Posterior vena cava (tissue), 2 donors: ENCODE measurements at regions not wholly inside any gene's neighbourhood (a gene's known extent, or its start where the extent isn't known, plus 50 kb on each side); places are given as distances from the start of the nearest gene placed in this dataset.
"Not testable (repeated sequence)": the region's sequence is repeated elsewhere in the genome, so short reads cannot be mapped to it uniquely, and the experiment has no call there.

Source experiments
- DNase-seq: peaks from one replicate; pipeline ENCODE4 v3.0.0-alpha.2; 2020; ENCODE audit warnings: low spot score
- intact Hi-C, 2 donors: fragments of 100-400 bp; cut with DNase I; formaldehyde crosslinking; loops; one replicate each; pipeline versions ENCODE4 v1.14.1 to v1.14.2; 2022 to 2023
- donor health status: DM: yes; HTN: yes; CAD: no.
- donor health status: DM: yes; HTN: yes; CAD: no.

DNA sequence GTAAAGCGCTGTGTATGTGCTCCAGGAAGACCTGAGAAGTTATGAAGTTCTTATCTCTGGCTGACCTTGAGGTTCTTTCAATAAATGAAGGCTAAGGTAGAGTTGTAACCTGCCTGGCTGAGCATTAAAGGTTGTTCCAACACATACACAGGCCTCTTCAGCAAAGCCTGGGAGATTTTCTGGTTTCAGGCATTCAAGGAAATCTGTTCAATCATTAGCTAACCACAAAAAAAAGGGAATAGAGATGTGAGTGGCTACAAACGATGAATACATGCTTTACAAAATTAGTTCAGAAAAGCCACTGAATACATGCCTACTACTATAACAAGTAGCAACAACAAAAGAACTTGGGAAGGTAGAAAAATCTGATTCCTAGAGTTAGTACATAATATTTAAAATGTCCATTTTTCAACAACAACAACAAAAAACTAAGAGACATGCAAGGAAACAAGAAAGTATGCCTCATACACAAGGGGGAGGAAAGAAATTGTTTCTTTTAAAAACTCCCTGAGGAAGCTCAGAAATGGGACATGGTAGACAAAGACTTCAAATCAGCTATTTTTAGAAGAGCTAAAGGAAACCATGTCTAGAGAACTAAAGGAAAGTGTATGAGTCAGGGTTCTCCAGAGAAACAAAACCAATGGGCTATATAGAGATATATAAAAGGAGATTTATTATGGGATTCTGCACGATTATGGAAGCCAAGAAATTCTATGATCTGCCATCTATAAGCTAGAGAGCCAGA is 191.5 kb upstream of the IPO5 start:
- no peak for DNase-seq
- intact Hi-C loops, result no loop called here

DNA sequence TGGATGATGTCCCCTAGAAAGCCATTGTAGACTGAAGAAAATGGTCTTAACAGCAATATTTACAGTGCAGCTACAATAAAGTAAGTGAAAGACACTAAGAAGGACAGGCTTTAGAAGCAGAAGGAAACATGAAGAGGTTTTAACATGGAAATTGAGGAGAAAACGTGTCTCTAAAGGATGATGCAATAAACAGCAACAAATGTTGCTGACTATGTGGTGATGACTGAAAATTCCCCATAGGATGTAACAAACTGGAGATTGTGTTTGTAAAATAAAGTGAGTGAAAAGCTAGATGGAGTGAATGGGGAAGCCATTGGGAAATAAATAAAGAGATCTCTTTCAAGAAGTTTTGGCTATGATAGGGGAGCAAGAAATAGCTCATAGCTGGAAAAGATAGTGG is 186.7 kb upstream of the IPO5 start:
- DNase-seq, result no peak
- intact Hi-C loops, result no loop called here

DNA sequence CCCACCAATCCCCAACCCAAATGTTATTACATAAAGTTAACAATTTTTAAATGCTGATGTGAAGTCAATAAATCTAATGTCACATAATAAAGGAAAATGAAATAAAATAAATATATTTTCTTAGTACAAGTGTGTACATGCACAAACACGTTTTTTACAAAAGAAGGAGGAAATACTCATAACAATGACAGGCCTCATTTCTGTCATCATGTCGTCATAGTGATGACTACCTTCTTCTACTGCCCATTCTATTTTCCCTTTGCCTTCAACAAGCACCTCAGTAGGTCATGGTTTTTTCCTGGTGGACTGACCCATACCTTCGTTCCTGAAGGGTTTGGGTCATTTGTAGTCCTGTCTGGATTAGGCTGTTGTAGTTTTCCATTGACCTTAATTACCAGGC is 185.3 kb upstream of the IPO5 start:
- intact Hi-C loops, result no loop called here
- no peak for DNase-seq

DNA sequence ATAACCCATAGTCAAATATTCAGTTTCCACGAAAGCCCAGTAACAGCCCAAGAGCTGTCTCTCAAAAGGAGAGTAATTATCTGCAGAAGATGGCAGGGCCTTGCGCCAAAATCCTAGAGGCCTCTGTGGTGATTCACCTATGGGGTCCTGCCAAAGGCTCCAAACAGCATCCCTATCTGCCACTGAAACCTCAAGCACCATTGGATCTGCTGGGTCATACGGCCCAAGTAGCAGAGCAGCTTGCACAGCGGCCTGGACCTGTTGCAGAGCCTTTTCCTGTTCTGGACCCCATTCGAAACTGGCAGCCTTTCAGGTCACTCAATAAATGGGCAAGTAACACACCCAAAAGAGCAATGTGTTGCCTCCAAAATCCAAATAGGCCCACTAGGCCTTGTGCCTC is 183.2 kb upstream of the IPO5 start:
- DNase-seq, intact Hi-C loops: not testable (repeated sequence)

DNA sequence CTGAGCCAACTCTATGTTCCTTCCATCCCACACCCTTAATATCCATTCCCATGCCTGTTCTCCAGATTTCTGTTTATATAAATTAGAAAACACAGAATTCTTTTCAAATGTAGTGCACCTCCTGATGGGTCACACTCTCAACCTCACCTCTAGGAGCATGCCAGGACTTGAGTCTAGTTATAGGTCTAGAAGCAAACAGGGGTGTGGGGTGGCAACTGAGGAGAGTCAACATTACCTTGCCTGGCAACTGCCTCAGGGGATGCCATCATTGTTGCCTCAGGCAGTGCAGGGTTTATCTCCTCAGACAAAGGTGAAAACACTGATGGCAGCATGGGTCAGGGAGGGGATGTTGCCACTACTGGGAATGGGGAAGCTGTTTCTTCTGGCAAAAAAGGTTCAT is 181.0 kb upstream of the IPO5 start:
- intact Hi-C loops, result not testable (repeated sequence)

DNA sequence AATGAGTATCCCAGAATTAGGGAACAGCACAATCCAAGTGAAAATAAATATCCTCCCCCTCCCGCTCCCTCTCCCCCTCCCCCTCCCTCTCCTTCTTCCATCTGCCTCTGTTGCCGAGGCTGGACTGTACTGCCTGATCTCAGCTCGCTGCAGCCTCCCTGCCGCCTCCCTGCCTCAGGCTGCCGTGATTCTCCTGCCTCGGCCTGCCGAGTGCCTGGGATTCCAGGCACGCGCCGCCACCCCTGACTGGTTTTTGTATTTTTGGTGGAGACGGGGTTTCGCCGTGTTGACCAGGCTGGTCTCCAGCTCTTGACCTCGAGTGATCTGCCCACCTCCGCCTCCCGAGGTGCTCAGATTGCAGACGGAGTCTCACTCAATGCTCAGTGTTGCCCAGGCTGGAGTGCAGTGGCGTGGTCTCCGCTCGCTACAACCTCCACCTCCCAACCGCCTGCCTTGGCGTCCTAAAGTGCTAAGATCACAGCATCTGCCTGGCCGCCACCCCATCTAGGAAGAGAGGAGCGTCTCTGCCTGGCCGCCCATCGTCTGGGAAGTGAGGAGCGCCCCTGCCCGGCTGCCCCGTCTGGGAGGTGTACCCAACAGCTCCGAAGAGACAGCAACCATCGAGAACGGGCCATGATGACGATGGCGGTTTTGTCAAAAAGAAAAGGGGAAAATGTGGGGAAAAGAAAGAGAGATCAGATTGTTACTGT is 178.9 kb upstream of the IPO5 start:
- intact Hi-C loops, DNase-seq: not testable (repeated sequence)

More for the DNA sequence above, 181.0 kb upstream of the IPO5 start:
- DNase-seq, result not testable (repeated sequence)

DNA sequence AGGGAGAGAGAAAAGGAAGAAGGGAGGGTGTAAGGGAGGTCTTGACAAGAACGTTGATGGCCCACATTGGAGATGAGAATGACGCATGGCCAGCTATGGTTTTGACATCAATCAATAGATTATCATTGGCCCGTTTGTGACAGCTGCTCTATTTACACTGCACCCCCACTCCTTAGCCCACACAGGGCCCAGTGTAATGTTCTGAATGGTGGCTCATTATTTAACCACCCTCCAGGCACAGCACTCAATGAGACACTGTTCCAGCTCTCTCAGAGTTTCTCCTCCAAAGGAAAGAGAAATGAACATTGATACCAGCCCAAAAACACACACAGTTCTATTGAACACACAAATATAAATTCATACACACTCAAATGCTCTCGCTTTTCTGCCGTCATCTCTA is 173.0 kb upstream of the IPO5 start:
- intact Hi-C loops, result no loop called here
- no peak for DNase-seq

DNA sequence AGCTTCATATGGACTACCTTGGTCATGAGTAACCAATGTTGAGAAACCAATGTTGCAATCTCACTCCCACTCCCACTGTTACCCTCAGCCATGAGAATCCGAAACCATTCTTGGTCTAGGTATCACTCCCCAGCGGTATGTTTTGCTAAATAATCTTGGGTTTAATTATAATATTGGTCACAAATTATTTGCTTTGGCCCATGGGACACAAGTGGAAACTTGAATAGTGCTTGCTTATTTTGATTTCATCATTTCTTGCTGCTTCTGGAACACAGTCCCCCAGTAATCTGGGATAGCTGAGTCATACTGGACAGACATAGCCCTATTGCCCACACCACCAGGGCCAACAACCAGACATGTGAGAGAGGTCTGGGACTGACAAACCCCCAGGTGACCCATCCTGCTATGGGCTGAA is 171.6 kb upstream of the IPO5 start:
- intact Hi-C loops, result no loop called here
- DNase-seq, result no peak

DNA sequence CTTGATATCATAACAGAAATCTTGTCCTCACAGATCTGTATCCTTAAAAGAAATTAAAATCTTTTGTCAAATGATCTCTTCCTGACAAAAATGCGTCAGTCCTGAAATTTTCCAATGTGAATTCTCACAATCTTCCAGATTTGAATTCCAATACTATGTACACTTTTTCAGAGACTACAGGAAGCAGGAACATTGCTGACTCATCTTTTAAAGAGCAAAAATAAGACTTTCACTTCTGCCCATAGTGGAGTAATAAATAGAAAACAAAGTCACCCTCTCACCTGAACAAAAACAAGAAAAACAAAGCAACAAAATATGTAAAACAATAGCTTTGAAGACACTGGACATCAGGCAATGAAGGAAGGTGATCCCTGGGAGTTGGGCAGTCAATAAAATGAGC is 167.0 kb upstream of the IPO5 start:
- DNase-seq, result no peak
- intact Hi-C loops, result no loop called here

DNA sequence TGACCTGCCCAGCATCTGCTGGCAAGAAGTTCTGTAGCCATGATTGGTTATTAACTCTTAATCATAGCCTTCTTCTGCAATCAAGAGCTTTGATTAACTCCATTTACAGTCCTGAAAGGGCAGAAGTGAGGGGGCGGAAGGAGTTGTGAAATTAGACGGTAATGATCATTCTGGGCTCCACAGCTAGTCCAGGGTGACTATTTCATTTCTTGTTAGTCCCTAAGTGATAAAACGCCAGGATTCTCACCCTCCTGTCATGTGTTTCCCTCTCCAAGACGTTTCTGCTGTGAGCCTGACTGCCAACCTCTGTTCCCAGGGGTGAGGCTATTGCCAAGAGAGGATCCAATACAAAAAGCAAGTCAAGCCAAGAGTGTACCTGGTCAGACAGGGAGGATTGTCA is 155.9 kb upstream of the IPO5 start:
- no peak for DNase-seq
- intact Hi-C loops, result no loop called here

DNA sequence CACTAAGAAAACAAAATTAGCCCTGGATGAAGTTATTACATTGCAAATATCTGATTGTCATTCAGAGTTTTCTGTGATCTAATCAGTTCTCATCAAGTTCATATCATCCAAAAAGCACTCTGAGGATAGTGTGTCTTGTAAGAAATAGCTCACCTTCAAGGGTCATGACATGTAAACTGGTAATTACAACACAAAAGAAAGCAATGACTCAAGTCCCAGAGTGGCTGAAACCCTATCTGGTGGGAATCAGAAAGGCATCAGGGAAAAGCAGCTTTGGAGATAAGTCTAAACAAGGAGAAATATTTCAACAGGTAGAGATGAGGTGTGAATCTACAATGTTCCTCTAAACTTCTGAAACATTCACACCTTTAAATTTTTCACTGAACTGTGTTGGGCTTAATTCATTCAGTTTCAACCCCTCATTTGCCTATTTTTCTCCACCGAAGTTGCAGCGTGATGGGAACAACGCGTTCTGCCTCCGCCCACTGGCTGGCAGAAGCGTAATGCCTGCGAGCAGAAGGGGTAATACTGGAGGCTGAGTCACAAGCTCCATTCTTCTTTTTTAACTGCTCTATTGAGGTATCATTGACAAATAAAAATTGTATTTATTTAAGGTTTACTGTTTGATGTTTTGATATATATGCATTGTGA is 155.2 kb upstream of the IPO5 start:
- DNase-seq, result no peak
- intact Hi-C loops, result no loop called here

DNA sequence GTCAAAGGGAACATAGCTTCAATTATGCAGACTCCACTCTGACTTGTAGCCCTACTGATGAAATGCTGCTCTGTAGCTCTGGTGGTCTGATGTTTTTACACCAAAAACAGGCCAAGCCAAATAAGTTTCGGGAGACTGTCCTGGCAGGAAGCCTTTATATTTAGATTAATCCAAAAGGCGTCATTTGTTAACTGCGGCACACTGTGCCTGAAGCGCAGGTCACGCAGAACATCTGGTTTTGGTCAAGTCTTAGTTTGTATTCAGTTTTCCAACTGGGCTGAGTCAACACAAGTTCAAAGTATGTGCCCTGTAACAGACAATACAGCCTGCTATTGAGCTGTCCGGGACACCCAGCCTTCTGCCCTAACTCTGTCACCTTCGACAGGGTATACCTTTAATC is 154.6 kb upstream of the IPO5 start:
- no peak for DNase-seq
- intact Hi-C loops, result no loop called here

DNA sequence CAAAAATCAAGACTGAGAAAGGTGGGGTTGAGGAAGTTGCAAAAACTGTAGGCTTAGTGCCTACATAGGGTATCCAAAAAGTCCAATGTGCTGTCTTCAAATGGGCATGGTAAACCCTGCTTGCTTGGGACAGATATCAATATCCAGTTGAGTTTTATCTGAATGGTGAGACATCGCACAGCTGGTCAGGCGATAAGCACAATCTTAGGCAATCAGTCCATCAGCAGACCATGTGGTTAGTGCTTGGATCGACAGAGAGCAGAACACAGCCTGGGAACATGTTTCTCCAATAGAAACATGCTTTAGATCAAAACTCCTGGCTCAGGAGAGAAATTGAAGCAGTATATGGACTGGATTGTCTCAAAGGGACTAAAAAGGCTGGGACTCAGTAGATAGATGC is 151.3 kb upstream of the IPO5 start:
- no peak for DNase-seq
- intact Hi-C loops, result loop anchor here in 1 of 2 donors (10.0 kb wide), 1 partner anchor 787 kb away; no protein-coding TSS in a partner anchor

DNA sequence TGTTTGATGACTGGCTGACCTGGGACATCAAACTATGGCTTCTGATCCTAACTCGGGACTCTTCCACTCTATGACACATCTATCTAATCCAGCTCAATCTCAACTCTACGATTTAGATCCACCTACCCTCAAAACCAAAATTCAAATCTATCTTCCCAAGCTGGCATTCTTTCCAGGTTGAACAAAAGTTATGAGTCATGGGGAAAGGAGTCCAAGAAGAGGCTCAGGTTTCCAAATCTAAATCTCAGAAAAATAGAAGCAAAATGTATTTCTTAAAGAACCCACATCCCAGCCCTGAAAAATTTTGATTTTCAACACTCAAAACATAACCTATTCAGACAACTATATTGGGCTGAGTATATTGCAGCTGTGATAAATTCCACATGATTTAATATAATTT is 143.9 kb upstream of the IPO5 start:
- no peak for DNase-seq
- intact Hi-C loops, result loop anchor here in 1 of 2 donors (10.0 kb wide), 1 partner anchor 795 kb away; no protein-coding TSS in a partner anchor

DNA sequence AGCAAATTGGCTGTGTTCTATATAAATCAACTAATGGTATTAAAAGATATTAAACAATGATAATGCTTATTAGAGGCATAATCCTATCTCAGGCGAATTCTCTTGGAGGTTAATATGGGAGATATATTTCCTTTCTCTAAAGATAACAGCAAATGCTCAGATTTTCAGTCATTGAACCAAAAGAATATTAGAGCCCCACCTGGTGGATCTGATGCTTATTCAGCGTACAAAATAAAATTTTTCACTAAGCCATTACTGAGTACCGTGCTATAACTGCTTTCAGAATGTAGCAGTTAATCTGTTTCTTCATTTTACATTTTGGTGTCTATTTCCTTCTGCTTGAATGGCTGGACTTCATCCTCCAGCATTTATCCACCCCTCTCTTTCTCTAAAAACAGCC is 143.3 kb upstream of the IPO5 start:
- no peak for DNase-seq
- intact Hi-C loops, result no loop called here

DNA sequence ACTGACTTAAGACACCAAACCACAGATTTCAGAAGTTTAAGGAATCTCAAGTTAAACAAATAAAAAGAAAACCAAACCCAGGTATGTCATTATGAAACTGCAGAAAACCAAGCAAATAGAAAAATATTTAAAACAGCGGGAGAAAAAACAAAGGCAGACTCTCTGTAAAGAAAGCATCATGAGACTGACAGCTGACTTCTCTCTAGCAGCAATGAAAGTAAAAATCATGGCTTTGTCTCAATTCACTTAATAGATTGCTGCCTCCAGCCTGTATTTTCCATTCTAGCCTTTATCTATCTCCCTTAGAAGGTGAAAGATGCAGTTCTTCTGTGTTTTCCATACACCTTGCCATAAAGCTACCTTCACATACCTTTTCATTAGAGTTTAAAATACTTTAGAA is 131.1 kb upstream of the IPO5 start:
- intact Hi-C loops, result no loop called here
- no peak for DNase-seq

DNA sequence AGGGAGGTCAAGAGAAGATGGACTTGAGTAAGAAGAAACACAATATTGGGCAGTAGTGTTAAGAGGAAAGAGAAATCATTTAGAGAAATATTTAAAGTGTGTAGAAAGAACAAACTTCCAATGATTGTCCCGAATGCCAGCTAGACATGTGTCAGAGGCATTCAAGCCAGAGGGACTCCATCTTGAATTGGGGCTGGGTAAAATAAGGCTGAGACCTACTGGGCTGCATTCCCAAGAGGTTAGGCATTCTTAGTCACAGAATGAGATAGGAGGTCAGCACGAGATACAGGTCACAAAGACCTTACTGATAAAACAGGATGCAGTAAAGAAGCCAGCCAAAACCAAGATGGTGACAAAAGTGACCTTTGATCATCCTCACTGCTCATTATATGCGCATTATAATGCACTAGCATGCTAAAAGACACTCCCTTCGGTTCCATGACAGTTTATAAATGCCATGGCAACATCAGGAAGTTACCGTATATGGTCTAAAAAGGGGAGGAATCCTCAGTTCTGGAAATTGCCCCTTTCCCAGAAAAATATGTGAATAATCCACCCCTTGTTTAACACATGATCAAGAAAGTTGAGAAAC is 127.0 kb upstream of the IPO5 start:
- DNase-seq, result no peak
- intact Hi-C loops, result no loop called here

DNA sequence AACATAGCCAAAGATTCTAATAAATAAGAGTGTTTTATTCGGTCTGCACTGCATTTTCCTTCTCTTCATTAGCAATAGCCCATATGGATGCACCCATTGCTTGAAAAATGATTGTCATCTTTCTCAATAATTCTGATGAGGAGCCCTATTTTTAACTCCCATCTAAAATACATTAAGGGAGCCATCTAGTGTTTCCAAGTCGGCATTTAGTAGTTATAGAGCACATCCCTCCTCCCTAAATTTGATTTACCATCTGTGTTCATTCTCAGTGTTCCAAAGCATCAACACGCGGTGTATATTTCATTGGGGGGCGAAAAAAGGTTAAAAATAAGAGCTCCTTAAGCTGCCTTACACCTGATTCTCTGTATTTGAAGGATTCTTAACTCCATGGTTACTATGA is 119.2 kb upstream of the IPO5 start:
- intact Hi-C loops, result no loop called here
- no peak for DNase-seq

DNA sequence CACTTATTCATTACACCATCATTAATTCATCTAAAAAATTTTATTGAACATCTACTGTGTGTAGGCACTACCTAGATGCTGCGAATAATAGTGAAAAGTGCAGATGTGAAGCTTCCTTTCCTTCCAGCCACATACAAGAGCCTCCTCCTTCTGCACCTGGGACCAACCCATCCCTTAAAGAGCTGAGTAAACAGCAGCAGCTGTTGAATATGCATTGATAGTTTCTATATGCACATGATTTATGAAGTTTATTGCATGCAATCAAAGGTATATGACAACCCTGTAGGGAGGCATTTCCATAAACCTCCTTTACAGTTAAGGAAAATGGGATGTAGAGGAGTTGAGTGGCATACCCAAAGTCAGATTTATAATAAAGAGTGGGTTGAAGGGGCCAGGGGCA is 110.3 kb upstream of the IPO5 start:
- intact Hi-C loops, result no loop called here
- DNase-seq, result no peak

DNA sequence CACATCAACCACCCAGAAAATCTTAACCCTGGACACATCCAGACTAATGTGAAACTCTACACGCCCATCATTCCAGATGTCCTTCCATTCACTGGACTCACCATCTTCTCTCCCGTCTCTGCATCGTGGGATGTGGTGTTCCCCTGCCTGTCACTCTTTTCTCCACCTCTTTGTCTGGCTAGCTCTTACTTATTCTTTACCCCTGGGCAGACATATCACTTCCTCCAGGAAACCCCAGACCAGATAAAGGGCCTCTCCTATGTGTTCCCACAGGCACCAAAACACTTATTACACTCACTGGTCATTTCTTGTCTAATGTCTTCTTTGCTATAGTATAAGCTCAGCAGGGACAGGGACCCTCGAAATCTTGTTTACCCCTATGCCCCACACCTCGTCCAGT is 109.3 kb upstream of the IPO5 start:
- intact Hi-C loops, result no loop called here
- no peak for DNase-seq
